GM12872 (cell line): ENCODE measurements at regions not wholly inside any gene's neighbourhood (a gene's known extent, or its start where the extent isn't known, plus 50 kb on each side); places are given as distances from the start of the nearest gene placed in this dataset.

Experiments used
- TF ChIP-seq, protein P1 (sequence below): IDR thresholded peaks from 3 replicates; pipeline ENCODE4 v1.5.1; 2011; ENCODE audit warnings: low read depth, mild to moderate bottlenecking, low read length, moderate library complexity; ENCODE audit not compliant: insufficient read depth

DNA sequence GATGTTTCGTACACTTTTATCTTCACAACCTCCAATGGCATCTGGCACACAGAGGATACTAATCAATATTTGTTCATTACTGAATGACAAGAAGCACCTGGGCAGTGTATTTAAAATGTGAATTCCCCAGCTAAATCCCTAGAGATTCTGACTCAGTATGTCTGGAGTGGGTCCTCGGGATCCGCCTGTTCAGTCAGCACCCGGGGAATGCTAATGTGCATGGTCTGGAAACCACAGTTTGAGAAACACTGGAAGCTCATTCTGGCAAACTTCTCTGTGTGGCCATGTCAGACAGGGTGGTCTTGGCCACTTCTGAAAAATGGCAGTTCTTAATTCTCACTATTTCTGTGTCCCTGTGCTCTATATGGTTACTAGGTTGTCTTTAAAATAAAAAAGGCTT is 138.8 kb upstream of the VCX start:
- TF ChIP-seq, protein P1, sequence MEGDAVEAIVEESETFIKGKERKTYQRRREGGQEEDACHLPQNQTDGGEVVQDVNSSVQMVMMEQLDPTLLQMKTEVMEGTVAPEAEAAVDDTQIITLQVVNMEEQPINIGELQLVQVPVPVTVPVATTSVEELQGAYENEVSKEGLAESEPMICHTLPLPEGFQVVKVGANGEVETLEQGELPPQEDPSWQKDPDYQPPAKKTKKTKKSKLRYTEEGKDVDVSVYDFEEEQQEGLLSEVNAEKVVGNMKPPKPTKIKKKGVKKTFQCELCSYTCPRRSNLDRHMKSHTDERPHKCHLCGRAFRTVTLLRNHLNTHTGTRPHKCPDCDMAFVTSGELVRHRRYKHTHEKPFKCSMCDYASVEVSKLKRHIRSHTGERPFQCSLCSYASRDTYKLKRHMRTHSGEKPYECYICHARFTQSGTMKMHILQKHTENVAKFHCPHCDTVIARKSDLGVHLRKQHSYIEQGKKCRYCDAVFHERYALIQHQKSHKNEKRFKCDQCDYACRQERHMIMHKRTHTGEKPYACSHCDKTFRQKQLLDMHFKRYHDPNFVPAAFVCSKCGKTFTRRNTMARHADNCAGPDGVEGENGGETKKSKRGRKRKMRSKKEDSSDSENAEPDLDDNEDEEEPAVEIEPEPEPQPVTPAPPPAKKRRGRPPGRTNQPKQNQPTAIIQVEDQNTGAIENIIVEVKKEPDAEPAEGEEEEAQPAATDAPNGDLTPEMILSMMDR = no peak

DNA sequence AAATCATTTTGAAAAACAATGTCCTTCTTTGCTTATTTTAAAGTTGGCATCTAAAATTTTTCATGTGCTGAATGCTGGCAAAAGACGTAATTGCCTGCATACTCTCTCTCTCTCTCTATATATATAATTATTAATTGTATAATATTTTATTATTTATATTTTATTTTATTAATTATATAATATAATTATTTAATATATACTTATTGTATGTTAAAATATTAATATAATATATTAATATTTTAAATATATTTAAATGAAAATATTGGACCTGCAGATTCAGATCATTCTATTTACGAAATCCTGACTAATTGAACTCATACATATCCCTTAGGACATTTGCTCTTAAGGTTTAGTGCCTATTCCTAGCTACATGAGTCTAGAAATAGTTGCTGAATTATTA is 144.7 kb upstream of the VCX start:
- TF ChIP-seq, protein P1 = no peak

DNA sequence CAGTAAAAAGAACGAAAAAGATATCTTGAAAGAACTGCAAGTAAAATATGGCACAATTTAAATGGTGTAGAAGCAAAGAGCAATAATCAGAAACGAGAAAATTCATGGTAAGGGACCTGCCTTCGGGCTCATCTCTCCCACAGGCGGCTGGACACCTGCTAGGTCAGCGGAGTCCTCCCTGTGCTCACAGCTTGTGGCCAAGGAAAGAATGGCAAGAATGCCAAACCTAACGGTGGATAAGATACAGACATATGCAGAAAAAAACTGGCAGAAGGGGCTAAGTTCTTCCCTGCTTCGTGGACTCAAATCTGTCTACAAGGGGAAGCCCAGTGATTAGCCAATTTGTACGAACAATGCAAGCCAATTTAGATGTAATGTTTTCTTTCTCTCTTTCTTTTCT is 152.1 kb upstream of the VCX start:
- TF ChIP-seq, protein P1 = no peak

DNA sequence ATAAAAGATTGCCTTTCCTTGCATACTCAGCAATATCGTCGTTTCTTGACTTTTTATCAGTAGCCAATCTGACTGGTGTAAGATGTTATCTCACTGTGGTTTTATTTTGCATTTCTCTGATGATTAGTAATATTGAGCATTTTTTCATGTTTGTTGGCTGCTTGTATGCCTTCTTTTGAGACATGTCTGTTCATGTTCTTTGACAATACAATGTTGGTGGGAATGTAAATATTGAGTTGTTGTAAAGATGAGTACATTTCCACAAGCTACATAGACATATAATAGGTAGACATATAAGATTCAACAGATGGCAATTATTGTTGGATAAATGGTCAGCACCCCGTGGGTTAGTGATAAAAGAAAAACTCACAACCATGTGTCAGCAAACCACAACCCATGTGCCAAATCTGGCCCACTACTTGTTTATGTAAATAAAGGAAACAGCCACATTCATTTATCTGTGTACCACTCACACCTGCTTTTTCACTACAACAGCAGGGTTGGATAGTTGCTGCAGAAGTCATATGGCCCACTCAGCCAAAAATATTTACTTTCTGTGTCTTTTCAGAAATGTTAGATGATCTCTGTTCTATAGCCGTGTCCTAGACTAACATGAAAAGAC is 153.1 kb upstream of the VCX start:
- TF ChIP-seq, protein P1 = no peak

DNA sequence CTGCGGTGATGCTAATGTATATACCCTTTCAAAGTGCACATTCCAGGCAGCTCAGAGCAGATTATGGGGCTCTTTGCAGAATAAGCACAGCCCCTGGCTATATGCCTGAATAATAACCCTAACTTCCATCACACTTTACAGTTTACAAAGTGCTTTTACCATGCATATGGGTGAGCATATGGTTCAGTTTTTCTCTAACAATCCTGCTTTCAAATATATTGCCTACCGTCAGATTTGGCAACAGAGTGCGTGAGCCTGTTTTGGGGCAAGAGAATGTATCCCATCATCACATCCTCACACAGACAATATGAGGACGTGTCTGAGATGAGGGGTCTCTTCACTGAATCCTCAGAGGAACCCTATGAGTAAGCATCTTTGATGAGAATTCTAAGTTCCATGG is 162.8 kb upstream of the VCX start:
- TF ChIP-seq, protein P1 = no peak

DNA sequence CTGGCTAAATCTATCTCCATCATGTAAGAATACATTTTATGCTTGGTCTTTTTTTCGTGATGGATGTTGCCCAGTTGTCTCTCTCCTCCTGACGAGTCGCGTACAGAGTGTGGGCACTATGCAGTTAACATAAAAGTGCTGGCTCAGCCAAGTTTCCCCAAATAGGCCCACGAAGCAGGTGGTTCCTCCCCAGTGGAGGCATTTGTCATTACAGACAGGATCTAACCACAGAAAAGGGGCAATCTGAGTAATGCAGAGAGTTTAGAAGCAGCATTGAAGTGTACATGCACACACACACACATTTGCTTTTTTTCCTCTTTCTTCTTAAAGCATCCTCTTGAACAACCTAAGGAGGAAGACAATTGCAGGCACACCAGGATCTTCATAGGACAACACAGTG is 188.7 kb upstream of the VCX start:
- TF ChIP-seq, protein P1 = no peak

DNA sequence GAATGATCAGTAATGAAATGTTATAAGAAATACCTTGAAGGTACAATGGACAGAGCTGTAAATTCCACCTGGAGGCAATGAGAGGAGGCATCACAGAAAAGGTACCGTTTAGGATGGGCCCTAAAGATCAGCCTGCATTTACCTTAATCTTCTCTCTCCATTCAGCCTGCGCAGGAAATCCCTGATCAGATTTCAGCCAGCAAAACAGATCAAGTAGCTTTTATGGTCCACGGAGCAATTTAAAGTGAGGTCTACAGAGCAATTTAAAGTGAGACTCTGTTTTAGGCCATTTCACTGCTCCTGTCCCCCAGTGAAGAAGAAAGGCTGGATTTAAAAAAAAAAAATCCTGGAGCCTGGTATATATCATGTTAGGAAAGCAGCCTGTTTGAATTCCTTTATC is 195.1 kb upstream of the VCX start:
- TF ChIP-seq, protein P1 = no peak
